ENCODE measurements at regions not wholly inside any gene's neighbourhood (a gene's known extent, or its start where the extent isn't known, plus 50 kb on each side); places are given as distances from the start of the nearest gene placed in this dataset.

- in situ Hi-C loops (cut with HindIII; ENCODE audit: low sequenced_read_pairs) = no loop called here
- no peak for DNase-seq (ENCODE audit: low spot score)
Measured at GRCh38 chr18:61091379-61091778, 241.9 kb upstream of the CDH20 start.

- no peak for DNase-seq (ENCODE audit: low spot score)
- in situ Hi-C loops (cut with HindIII; ENCODE audit: low sequenced_read_pairs) = no loop called here
Measured at GRCh38 chr18:61093965-61094364, 239.3 kb upstream of the CDH20 start.

- DNase-seq (ENCODE audit: low spot score) = no peak
- in situ Hi-C loops (cut with HindIII; ENCODE audit: low sequenced_read_pairs) = no loop called here
Measured at GRCh38 chr18:61096226-61096625, 237.0 kb upstream of the CDH20 start.

GRCh38 chr18:61107113-61107512, 226.1 kb upstream of the CDH20 start:
- in situ Hi-C loops (cut with HindIII; ENCODE audit: low sequenced_read_pairs) = no loop called here
- no peak for DNase-seq (ENCODE audit: low spot score)

GRCh38 chr18:61108706-61109105, 224.5 kb upstream of the CDH20 start:
- in situ Hi-C loops (cut with HindIII; ENCODE audit: low sequenced_read_pairs) = no loop called here
- DNase-seq (ENCODE audit: low spot score) = no peak

GRCh38 chr18:61123309-61123708, 209.9 kb upstream of the CDH20 start:
- in situ Hi-C loops (cut with HindIII; ENCODE audit: low sequenced_read_pairs) = no loop called here
- DNase-seq (ENCODE audit: low spot score) = no peak

GRCh38 chr18:61127714-61128467, 205.3 kb upstream of the CDH20 start:
- in situ Hi-C loops (cut with HindIII; ENCODE audit: low sequenced_read_pairs) = no loop called here
- no peak for DNase-seq (ENCODE audit: low spot score)

GRCh38 chr18:61129001-61129400, 204.2 kb upstream of the CDH20 start:
- in situ Hi-C loops (cut with HindIII; ENCODE audit: low sequenced_read_pairs) = no loop called here

GRCh38 chr18:61132031-61132430, 201.2 kb upstream of the CDH20 start:
- peak; percentile 75 for DNase-seq (ENCODE audit: low spot score)
- in situ Hi-C loops (cut with HindIII; ENCODE audit: low sequenced_read_pairs) = no loop called here

More at GRCh38 chr18:61129001-61129400, 204.2 kb upstream of the CDH20 start:
- DNase-seq (ENCODE audit: low spot score) = no peak

- no peak for DNase-seq (ENCODE audit: low spot score)
- in situ Hi-C loops (cut with HindIII; ENCODE audit: low sequenced_read_pairs) = no loop called here
Measured at GRCh38 chr18:61133783-61134182, 199.4 kb upstream of the CDH20 start.

GRCh38 chr18:61136711-61137251, 196.4 kb upstream of the CDH20 start:
- in situ Hi-C loops (cut with HindIII; ENCODE audit: low sequenced_read_pairs) = no loop called here
- DNase-seq (ENCODE audit: low spot score) = no peak

GRCh38 chr18:61141691-61142090, 191.5 kb upstream of the CDH20 start:
- no peak for DNase-seq (ENCODE audit: low spot score)
- in situ Hi-C loops (cut with HindIII; ENCODE audit: low sequenced_read_pairs) = no loop called here

- in situ Hi-C loops (cut with HindIII; ENCODE audit: low sequenced_read_pairs) = no loop called here
- DNase-seq (ENCODE audit: low spot score) = no peak
Measured at GRCh38 chr18:61148322-61148721, 184.9 kb upstream of the CDH20 start.

- in situ Hi-C loops (cut with HindIII; ENCODE audit: low sequenced_read_pairs) = no loop called here
Measured at GRCh38 chr18:61149786-61150185, 183.4 kb upstream of the CDH20 start.

GRCh38 chr18:61153571-61153970, 179.7 kb upstream of the CDH20 start:
- DNase-seq (ENCODE audit: low spot score) = no peak
- in situ Hi-C loops (cut with HindIII; ENCODE audit: low sequenced_read_pairs) = no loop called here

More at GRCh38 chr18:61149786-61150185, 183.4 kb upstream of the CDH20 start:
- DNase-seq (ENCODE audit: low spot score) = no peak

- in situ Hi-C loops (cut with HindIII; ENCODE audit: low sequenced_read_pairs) = no loop called here
- peak; percentile 21 for DNase-seq (ENCODE audit: low spot score)
Measured at GRCh38 chr18:61154866-61155265, 178.4 kb upstream of the CDH20 start.

- in situ Hi-C loops (cut with HindIII; ENCODE audit: low sequenced_read_pairs) = no loop called here
- no peak for DNase-seq (ENCODE audit: low spot score)
Measured at GRCh38 chr18:61155586-61155985, 177.6 kb upstream of the CDH20 start.

- in situ Hi-C loops (cut with HindIII; ENCODE audit: low sequenced_read_pairs) = no loop called here
- no peak for DNase-seq (ENCODE audit: low spot score)
Measured at GRCh38 chr18:61157451-61157850, 175.8 kb upstream of the CDH20 start.

GRCh38 chr18:61159246-61159645, 174.0 kb upstream of the CDH20 start:
- in situ Hi-C loops (cut with HindIII; ENCODE audit: low sequenced_read_pairs) = no loop called here

GRCh38 chr18:61164321-61164720, 168.9 kb upstream of the CDH20 start:
- in situ Hi-C loops (cut with HindIII; ENCODE audit: low sequenced_read_pairs) = no loop called here
- no peak for DNase-seq (ENCODE audit: low spot score)

More at GRCh38 chr18:61159246-61159645, 174.0 kb upstream of the CDH20 start:
- no peak for DNase-seq (ENCODE audit: low spot score)

- in situ Hi-C loops (cut with HindIII; ENCODE audit: low sequenced_read_pairs) = no loop called here
Measured at GRCh38 chr18:61167902-61168301, 165.3 kb upstream of the CDH20 start.

More at GRCh38 chr18:61167902-61168301, 165.3 kb upstream of the CDH20 start:
- DNase-seq (ENCODE audit: low spot score) = no peak
